Body of pancreas (tissue), 4 donors: ENCODE measurements at regions not wholly inside any gene's neighbourhood (a gene's known extent, or its start where the extent isn't known, plus 50 kb on each side); places are given as distances from the start of the nearest gene placed in this dataset.
"Not testable (repeated sequence)": the region's sequence is repeated elsewhere in the genome, so short reads cannot be mapped to it uniquely, and the experiment has no call there.

Experiments used
- ATAC-seq: fragments of 150-250 bp; one replicate; pipeline ENCODE4 v1.9.1; 2016
- DNase-seq, 4 donors: peaks; one replicate each; pipeline ENCODE4 v3.0.0-alpha.2; 2019
- H3K27ac ChIP-seq, 4 donors: fragments of 200-600 bp; sonication (generic); 1 replicate in 3 of 4; 2 replicates in 1 of 4; pipeline versions ENCODE4 v1.5.1 to v1.6.1; 2016 to 2019; ENCODE audit warnings: mild to moderate bottlenecking in 1 of 4, mixed read lengths in 1 of 4, moderate library complexity in 1 of 4
- H3K27me3 ChIP-seq, 2 donors: fragments of 200-600 bp; sonication (generic); one replicate each; pipeline ENCODE4 v1.6.0; 2016; ENCODE audit warnings: mild to moderate bottlenecking in 1 of 2
- H3K36me3 ChIP-seq, 2 donors: fragments of 200-600 bp; sonication (generic); replicated peaks in 1 of 2; 2 replicates each; pipeline ENCODE4 v1.5.1; 2016; ENCODE audit warnings: low read depth in 2 of 2; ENCODE audit not compliant: insufficient read depth in 1 of 2
- H3K4me1 ChIP-seq: fragments of 200-600 bp; sonication (generic); one replicate; pipeline ENCODE4 v1.6.0; 2016
- H3K4me3 ChIP-seq, 2 donors: fragments of 200-600 bp; sonication (generic); 1 replicate in 1 of 2; 2 replicates in 1 of 2; pipeline ENCODE4 v1.5.1; 2016 to 2019
- H3K9me3 ChIP-seq, 3 donors: fragments of 200-600 bp; sonication (generic); 1 replicate in 2 of 3; 2 replicates in 1 of 3; pipeline ENCODE4 v1.5.1; 2016
- CTCF ChIP-seq, 7 experiments: fragments of 450-650 bp in 4 of 7; fragments of 200-600 bp in 3 of 7; sonication (generic) in 3 of 7; IDR thresholded peaks; one replicate each; pipeline ENCODE4 v1.5.1; 2016 to 2019; ENCODE audit warnings: antibody characterized with exemption in 7 of 7
- POLR2A ChIP-seq, 3 donors: fragments of 450-650 bp; IDR thresholded peaks; one replicate each; pipeline ENCODE4 v1.6.1; 2016; ENCODE audit warnings: antibody characterized with exemption in 3 of 3, mild to moderate bottlenecking in 2 of 3
- WGBS, 2 donors: methylation state at CpG; one replicate each; pipeline ENCODE4 v1.1.5; 2017; 5-methylcytosine and 5-hydroxymethylcytosine counted together
- intact Hi-C: fragments of 100-400 bp; cut with DNase I; formaldehyde crosslinking; loops from one replicate; pipeline ENCODE4 v1.15.1; 2023

GRCh38 chr10:111612273-111612672, 535.4 kb downstream of the ADRA2A start:
- DNase-seq: no peak
- Histone ChIP-seq H3K36me3 (no peaks in the 10 kb centered on the region), H3K4me3 (no peak overlapping the region), H3K27ac (no peak overlapping the region), H3K27me3 (no peaks in the 10 kb centered on the region), H3K9me3 (no peaks in the 10 kb centered on the region), H3K4me1 (no peaks in the 10 kb centered on the region)
- no peak for ATAC-seq
- intact Hi-C loops: no loop called here
- TF ChIP-seq CTCF (IDR thresholded peaks at IDR 0.05): no peak
- TF ChIP-seq POLR2A (IDR thresholded peaks at IDR 0.05): no peak
- 44 to 70% methylated on average over 1 of the region's 1 CpG for WGBS, 2 donors

GRCh38 chr10:111634191-111634590, 549.4 kb downstream of the GPAM start:
- Histone ChIP-seq H3K4me3 (no peak overlapping the region), H3K27me3 (no peaks in the 10 kb centered on the region), H3K27ac (no peak overlapping the region), H3K4me1 (no peaks in the 10 kb centered on the region), H3K9me3 (no peaks in the 10 kb centered on the region), H3K36me3 (no peaks in the 10 kb centered on the region)
- TF ChIP-seq POLR2A (IDR thresholded peaks at IDR 0.05) (no peak), CTCF (IDR thresholded peaks at IDR 0.05) (no peak)
- ATAC-seq (no peak), DNase-seq (no peak)
- intact Hi-C loops: no loop called here
- WGBS, 2 donors: 61 to 65% methylated on average over 3 of the region's 3 CpGs

- ATAC-seq: no peak
- Histone ChIP-seq H3K9me3 (peaks cover 0 to 15% (median 0%) of the 10 kb centered on the region in 3 donors), H3K27me3 (no peaks in the 10 kb centered on the region), H3K27ac (no peak overlapping the region), H3K4me3 (no peak overlapping the region), H3K4me1 (no peaks in the 10 kb centered on the region), H3K36me3 (no peaks in the 10 kb centered on the region)
- intact Hi-C loops: no loop called here
- WGBS, 2 donors: 80 to 81% methylated on average over 2 of the region's 2 CpGs
- no peak for DNase-seq
- TF ChIP-seq CTCF (IDR thresholded peaks at IDR 0.05): no peak
Observed at GRCh38 chr10:111646021-111646420, 537.5 kb downstream of the GPAM start.

- H3K4me3 ChIP-seq: no peak overlapping the region
- no peak for TF ChIP-seq POLR2A (IDR thresholded peaks at IDR 0.05)
- TF ChIP-seq CTCF (IDR thresholded peaks at IDR 0.05): no peak
- WGBS, 2 donors: 60 to 63% methylated on average over 2 of the region's 2 CpGs
- no peak for ATAC-seq
- no peaks in the 10 kb centered on the region for H3K4me1 ChIP-seq
- no peak overlapping the region for H3K27ac ChIP-seq
- intact Hi-C loops: no loop called here
- no peaks in the 10 kb centered on the region for H3K36me3 ChIP-seq
- DNase-seq: no peak
- H3K27me3 ChIP-seq: no peaks in the 10 kb centered on the region
- H3K9me3 ChIP-seq: peaks cover 0 to 15% (median 0%) of the 10 kb centered on the region in 3 donors
Observed at GRCh38 chr10:111648046-111648445, 535.5 kb downstream of the GPAM start.

GRCh38 chr10:111649080-111649479, 534.5 kb downstream of the GPAM start:
- 59 to 74% methylated on average over 1 of the region's 1 CpG for WGBS, 2 donors
- ATAC-seq, H3K36me3 ChIP-seq, H3K4me1 ChIP-seq, DNase-seq, intact Hi-C loops, H3K4me3 ChIP-seq, H3K27me3 ChIP-seq, H3K27ac ChIP-seq: not testable (repeated sequence)
- H3K9me3 ChIP-seq: peaks cover 0 to 15% (median 0%) of the 10 kb centered on the region in 3 donors
